NCI-H510A treated with DMSO at 0.1 percent for 48 hours (cell line): ENCODE measurements at regions not wholly inside any gene's neighbourhood (a gene's known extent, or its start where the extent isn't known, plus 50 kb on each side); places are given as distances from the start of the nearest gene placed in this dataset.
"Not testable (repeated sequence)": the region's sequence is repeated elsewhere in the genome, so short reads cannot be mapped to it uniquely, and the experiment has no call there.

Experiments used
- DNase-seq: peaks from one replicate; lab custom pipeline; 2025; lab: John Stamatoyannopoulos, UW

GRCh38 chr5:176747670-176748072 is 62.7 kb upstream of the UNC5A start:
- no peak for DNase-seq

- no peak for DNase-seq
These were observed 62.0 kb upstream of the UNC5A start for GRCh38 chr5:176748073-176748966.

- no peak for DNase-seq
These were observed 61.1 kb upstream of the UNC5A start for GRCh38 chr5:176748967-176749935.

- DNase-seq = no peak
These were observed 60.2 kb upstream of the UNC5A start for GRCh38 chr5:176750144-176750543.

GRCh38 chr5:176754376-176754973 is 55.9 kb upstream of the UNC5A start:
- DNase-seq = no peak

- DNase-seq = not testable (repeated sequence)
These were observed 54.8 kb upstream of the UNC5A start for GRCh38 chr5:176755593-176755992.

- not testable (repeated sequence) for DNase-seq
These were observed 52.8 kb upstream of the UNC5A start for GRCh38 chr5:176757569-176757968.
